Suprapubic skin (tissue), 4 donors: ENCODE measurements at regions not wholly inside any gene's neighbourhood (a gene's known extent, or its start where the extent isn't known, plus 50 kb on each side); places are given as distances from the start of the nearest gene placed in this dataset.

Source experiments
- EP300 ChIP-seq: sonication (generic); formaldehyde crosslinking; IDR thresholded peaks from one replicate; pipeline ENCODE4 v1.6.1; 2017; ENCODE audit warnings: antibody characterized with exemption
- POLR2A ChIP-seq, 2 donors: fragments of 450-650 bp; IDR thresholded peaks; one replicate each; pipeline ENCODE4 v1.6.1; 2017; ENCODE audit warnings: antibody characterized with exemption in 2 of 2, mild to moderate bottlenecking in 2 of 2, moderate library complexity in 2 of 2
- POLR2AphosphoS5 ChIP-seq, 3 donors: sonication (generic); formaldehyde crosslinking; IDR thresholded peaks; one replicate each; pipeline ENCODE4 v1.6.1; 2017; ENCODE audit warnings: antibody characterized with exemption in 3 of 3
- TF ChIP-seq, protein P1 (sequence below), 2 donors: fragments of 200-600 bp in 1 of 2; fragments of 450-650 bp in 1 of 2; sonication (generic) in 1 of 2; IDR thresholded peaks; one replicate each; pipeline ENCODE4 v1.5.1; 2016 to 2019; ENCODE audit warnings: antibody characterized with exemption in 2 of 2, mild to moderate bottlenecking in 1 of 2, moderate library complexity in 1 of 2

DNA sequence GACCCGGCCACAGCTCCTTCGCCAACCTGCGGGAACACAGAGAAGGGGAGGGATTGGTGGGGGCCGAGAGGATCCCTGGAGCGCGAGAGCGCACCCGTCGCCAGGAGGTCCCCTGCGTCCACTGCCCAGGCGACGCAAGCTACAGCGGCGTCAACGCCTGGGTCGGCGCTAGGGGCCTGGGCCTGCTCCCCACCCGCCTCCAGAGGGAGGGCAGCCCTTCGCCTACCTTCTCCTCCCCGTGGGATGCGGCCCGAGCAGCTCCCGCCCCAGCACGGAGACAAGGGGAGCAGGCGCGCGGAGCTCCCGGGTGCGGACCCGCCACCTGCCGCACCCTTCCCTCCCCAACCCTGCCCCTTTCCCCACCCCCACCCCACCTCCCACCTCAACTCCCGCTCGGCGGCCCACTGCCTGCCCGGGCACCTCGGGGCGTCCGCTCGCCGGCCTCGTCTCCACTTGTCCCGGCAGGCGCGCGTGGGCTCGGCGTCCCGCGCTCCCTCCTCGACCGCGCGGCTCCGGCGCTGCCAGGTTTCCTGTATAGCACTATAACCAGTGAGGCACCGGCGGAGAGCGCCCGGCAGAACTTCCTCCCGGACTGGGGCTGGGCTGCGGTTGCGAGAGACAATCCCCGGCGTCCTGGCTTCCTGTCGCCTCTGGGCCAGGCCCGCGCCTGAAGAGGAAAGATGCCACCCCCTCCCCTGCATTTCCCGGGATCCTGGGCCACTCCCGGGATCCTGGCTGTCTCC is 119.1 kb upstream of the SMURF2 start:
- TF ChIP-seq, protein P1, sequence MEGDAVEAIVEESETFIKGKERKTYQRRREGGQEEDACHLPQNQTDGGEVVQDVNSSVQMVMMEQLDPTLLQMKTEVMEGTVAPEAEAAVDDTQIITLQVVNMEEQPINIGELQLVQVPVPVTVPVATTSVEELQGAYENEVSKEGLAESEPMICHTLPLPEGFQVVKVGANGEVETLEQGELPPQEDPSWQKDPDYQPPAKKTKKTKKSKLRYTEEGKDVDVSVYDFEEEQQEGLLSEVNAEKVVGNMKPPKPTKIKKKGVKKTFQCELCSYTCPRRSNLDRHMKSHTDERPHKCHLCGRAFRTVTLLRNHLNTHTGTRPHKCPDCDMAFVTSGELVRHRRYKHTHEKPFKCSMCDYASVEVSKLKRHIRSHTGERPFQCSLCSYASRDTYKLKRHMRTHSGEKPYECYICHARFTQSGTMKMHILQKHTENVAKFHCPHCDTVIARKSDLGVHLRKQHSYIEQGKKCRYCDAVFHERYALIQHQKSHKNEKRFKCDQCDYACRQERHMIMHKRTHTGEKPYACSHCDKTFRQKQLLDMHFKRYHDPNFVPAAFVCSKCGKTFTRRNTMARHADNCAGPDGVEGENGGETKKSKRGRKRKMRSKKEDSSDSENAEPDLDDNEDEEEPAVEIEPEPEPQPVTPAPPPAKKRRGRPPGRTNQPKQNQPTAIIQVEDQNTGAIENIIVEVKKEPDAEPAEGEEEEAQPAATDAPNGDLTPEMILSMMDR (IDR thresholded peaks at IDR 0.05) = no peak
- TF ChIP-seq POLR2A (IDR thresholded peaks at IDR 0.05) (no peak), POLR2AphosphoS5 (IDR thresholded peaks at IDR 0.05) (no peak), EP300 (no peak)
